ENCODE measurements at regions not wholly inside any gene's neighbourhood (a gene's known extent, or its start where the extent isn't known, plus 50 kb on each side); places are given as distances from the start of the nearest gene placed in this dataset.

DNA sequence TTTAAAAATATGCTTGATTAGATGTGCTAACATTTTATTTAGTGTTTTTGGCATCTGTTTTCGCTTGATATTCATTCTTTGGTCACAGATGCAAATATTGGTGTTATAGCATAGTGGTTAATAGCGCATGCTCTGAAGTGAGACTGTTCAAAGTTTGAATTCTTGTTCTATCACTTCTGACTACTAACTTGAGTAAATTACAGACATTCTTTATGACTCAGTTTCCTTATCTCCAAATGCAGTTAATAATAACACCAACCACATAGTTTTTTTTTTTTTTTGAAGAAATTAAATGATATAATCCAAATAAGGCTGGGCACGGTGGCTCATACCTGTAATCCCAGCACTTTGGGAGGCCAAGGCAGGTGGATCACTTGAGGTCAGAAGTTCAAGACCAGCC is 81.0 kb downstream of the TMX1 start:
- DNase-seq (ENCODE audit: low spot score): no peak
- intact Hi-C loops (cut with micrococcal nuclease; ENCODE audit: unreplicated experiment): no loop called here
- no peak for TF ChIP-seq EZH2 (IDR thresholded peaks at IDR 0.05; ENCODE audit: borderline replicate concordance, low read depth, low read length, poor library complexity, severe bottlenecking)
- TF ChIP-seq, protein P1, sequence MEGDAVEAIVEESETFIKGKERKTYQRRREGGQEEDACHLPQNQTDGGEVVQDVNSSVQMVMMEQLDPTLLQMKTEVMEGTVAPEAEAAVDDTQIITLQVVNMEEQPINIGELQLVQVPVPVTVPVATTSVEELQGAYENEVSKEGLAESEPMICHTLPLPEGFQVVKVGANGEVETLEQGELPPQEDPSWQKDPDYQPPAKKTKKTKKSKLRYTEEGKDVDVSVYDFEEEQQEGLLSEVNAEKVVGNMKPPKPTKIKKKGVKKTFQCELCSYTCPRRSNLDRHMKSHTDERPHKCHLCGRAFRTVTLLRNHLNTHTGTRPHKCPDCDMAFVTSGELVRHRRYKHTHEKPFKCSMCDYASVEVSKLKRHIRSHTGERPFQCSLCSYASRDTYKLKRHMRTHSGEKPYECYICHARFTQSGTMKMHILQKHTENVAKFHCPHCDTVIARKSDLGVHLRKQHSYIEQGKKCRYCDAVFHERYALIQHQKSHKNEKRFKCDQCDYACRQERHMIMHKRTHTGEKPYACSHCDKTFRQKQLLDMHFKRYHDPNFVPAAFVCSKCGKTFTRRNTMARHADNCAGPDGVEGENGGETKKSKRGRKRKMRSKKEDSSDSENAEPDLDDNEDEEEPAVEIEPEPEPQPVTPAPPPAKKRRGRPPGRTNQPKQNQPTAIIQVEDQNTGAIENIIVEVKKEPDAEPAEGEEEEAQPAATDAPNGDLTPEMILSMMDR (conservative IDR thresholded peaks at IDR 0.05; ENCODE audit: low read depth, low read length): no peak
- POLR2A ChIA-PET (ENCODE audit: low non-redundant PET): no interaction called here
- H3K9me3 ChIP-seq (ENCODE audit: low read depth, low read length, poor library complexity, severe bottlenecking): no peaks in the 10 kb centered on the region
- H3K4me1 ChIP-seq (ENCODE audit: insufficient read depth, low read length, poor library complexity, severe bottlenecking): peaks cover 4% of the 10 kb centered on the region
- H3K36me3 ChIP-seq (ENCODE audit: insufficient read depth, low read length, poor library complexity, severe bottlenecking): no peaks in the 10 kb centered on the region
- no peak overlapping the region for H3K27ac ChIP-seq (ENCODE audit: low read depth, low read length, poor library complexity, severe bottlenecking)
- no TSS peak for BruUV-seq (replicated peaks)
- CTCF ChIA-PET: no interaction called here
- H3K27me3 ChIP-seq (replicated peaks; ENCODE audit: insufficient read depth, low read depth, low read length, poor library complexity): no peaks in the 10 kb centered on the region
- H3K4me3 ChIP-seq (ENCODE audit: low read depth, low read length, poor library complexity, severe bottlenecking): no peak overlapping the region

DNA sequence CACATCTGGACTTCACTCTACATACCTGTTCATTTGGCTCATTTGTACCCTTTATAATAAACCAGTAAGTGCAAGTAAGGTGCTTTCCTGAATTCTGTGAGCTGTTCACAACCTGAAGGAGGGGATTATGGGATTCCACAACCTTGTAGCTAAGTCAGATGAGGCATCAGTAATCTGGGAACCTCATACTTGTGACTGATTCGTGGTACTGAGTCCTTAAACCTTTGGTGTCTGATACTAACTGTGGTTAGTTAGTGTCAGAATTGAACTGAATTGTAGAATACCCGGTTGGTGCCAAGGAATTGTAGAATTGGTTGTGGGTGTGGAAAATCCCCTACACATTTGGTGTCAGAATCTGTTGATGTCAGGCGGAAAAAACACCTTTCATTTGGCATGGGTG is 83.4 kb downstream of the TMX1 start:
- H3K4me3 ChIP-seq (ENCODE audit: low read depth, low read length, poor library complexity, severe bottlenecking): no peak overlapping the region
- POLR2A ChIA-PET (ENCODE audit: low non-redundant PET): no interaction called here
- H3K27ac ChIP-seq (ENCODE audit: low read depth, low read length, poor library complexity, severe bottlenecking): no peak overlapping the region
- CTCF ChIA-PET: no interaction called here
- no peak for TF ChIP-seq EZH2 (IDR thresholded peaks at IDR 0.05; ENCODE audit: borderline replicate concordance, low read depth, low read length, poor library complexity, severe bottlenecking)
- DNase-seq (ENCODE audit: low spot score): no peak
- H3K36me3 ChIP-seq (ENCODE audit: insufficient read depth, low read length, poor library complexity, severe bottlenecking): no peaks in the 10 kb centered on the region
- no TSS peak for BruUV-seq (replicated peaks)
- intact Hi-C loops (cut with micrococcal nuclease; ENCODE audit: unreplicated experiment): no loop called here
- H3K9me3 ChIP-seq (ENCODE audit: low read depth, low read length, poor library complexity, severe bottlenecking): no peaks in the 10 kb centered on the region
- peaks cover 4% of the 10 kb centered on the region for H3K4me1 ChIP-seq (ENCODE audit: insufficient read depth, low read length, poor library complexity, severe bottlenecking)
- H3K27me3 ChIP-seq (replicated peaks; ENCODE audit: insufficient read depth, low read depth, low read length, poor library complexity): no peaks in the 10 kb centered on the region

DNA sequence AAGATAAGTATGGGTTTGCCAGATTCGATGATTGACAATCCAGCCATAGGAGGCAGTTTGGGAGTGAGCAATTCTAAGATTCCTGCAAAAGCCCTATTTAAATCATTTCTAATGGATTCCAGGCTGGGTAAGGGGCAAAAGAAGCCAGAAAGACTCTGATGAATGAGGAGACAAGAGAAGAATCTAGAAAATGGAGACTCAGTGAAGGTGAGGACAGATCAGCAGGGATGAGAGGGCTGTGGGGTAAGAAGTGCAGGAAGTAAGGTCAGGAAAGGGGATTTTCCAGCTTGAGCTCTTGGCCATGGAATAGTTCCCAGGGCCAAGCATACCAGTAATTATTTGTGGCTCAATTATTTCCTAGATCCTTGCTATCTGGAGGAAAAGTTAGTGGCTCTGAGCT is 87.3 kb downstream of the TMX1 start:
- no peak for TF ChIP-seq EZH2 (IDR thresholded peaks at IDR 0.05; ENCODE audit: borderline replicate concordance, low read depth, low read length, poor library complexity, severe bottlenecking)
- TF ChIP-seq, protein P1 (conservative IDR thresholded peaks at IDR 0.05; ENCODE audit: low read depth, low read length): no peak
- no peak for DNase-seq (ENCODE audit: low spot score)
- intact Hi-C loops (cut with micrococcal nuclease; ENCODE audit: unreplicated experiment): no loop called here
- H3K27me3 ChIP-seq (replicated peaks; ENCODE audit: insufficient read depth, low read depth, low read length, poor library complexity): no peaks in the 10 kb centered on the region
- H3K9me3 ChIP-seq (ENCODE audit: low read depth, low read length, poor library complexity, severe bottlenecking): no peaks in the 10 kb centered on the region
- H3K27ac ChIP-seq (ENCODE audit: low read depth, low read length, poor library complexity, severe bottlenecking): no peak overlapping the region
- H3K4me1 ChIP-seq (ENCODE audit: insufficient read depth, low read length, poor library complexity, severe bottlenecking): no peaks in the 10 kb centered on the region
- CTCF ChIA-PET: no interaction called here
- no peak overlapping the region for H3K4me3 ChIP-seq (ENCODE audit: low read depth, low read length, poor library complexity, severe bottlenecking)
- no TSS peak for BruUV-seq (replicated peaks)
- H3K36me3 ChIP-seq (ENCODE audit: insufficient read depth, low read length, poor library complexity, severe bottlenecking): no peaks in the 10 kb centered on the region
- POLR2A ChIA-PET (ENCODE audit: low non-redundant PET): no interaction called here

DNA sequence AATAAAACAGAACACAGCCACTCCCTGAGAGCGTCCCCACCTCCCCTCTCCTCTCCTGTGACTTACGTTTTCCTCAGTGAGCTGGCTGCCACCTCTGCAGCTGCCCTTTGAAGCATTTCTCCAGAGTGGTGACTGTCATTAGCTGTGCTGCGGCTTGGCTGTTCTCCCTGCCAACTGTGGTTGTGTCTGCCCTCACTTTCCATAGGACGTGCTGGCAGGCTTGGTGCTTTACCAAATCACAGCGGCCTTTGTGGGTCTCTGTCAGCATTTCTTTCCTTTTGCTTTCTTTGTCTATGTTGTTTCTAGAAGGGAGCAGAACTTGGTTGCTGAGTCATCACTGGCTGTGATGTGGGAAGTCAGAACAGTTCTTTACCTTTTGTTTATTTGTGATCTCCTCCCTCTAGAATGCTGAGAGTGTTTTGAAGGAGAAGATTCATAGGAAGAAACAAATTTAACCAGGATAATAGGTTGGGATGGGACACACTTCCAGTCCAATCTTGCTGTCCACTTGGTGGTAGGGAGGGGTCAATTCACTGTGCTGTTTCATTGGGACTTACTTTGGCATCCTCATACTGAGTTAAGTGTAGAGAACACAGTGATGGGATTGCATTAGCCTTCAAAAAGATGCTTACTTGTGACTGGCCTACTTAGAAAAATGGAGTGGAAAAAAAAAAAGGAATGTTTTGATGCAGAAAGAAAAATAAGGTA is 88.2 kb downstream of the TMX1 start:
- no peak overlapping the region for H3K27ac ChIP-seq (ENCODE audit: low read depth, low read length, poor library complexity, severe bottlenecking)
- intact Hi-C loops (cut with micrococcal nuclease; ENCODE audit: unreplicated experiment): no loop called here
- no TSS peak for BruUV-seq (replicated peaks)
- H3K9me3 ChIP-seq (ENCODE audit: low read depth, low read length, poor library complexity, severe bottlenecking): no peaks in the 10 kb centered on the region
- H3K27me3 ChIP-seq (replicated peaks; ENCODE audit: insufficient read depth, low read depth, low read length, poor library complexity): no peaks in the 10 kb centered on the region
- H3K4me3 ChIP-seq (ENCODE audit: low read depth, low read length, poor library complexity, severe bottlenecking): no peak overlapping the region
- TF ChIP-seq EZH2 (IDR thresholded peaks at IDR 0.05; ENCODE audit: borderline replicate concordance, low read depth, low read length, poor library complexity, severe bottlenecking): no peak
- TF ChIP-seq, protein P1 (conservative IDR thresholded peaks at IDR 0.05; ENCODE audit: low read depth, low read length): no peak
- ChIA-PET POLR2A (ENCODE audit: low non-redundant PET) (no interaction called here), CTCF (no interaction called here)
- no peak for DNase-seq (ENCODE audit: low spot score)
- no peaks in the 10 kb centered on the region for H3K4me1 ChIP-seq (ENCODE audit: insufficient read depth, low read length, poor library complexity, severe bottlenecking)
- H3K36me3 ChIP-seq (ENCODE audit: insufficient read depth, low read length, poor library complexity, severe bottlenecking): no peaks in the 10 kb centered on the region

Measured in A673 (cell line).